ENCODE measurements at regions not wholly inside any gene's neighbourhood (a gene's known extent, or its start where the extent isn't known, plus 50 kb on each side); places are given as distances from the start of the nearest gene placed in this dataset.

- no peak for DNase-seq (ENCODE audit: low spot score in 2 of 2, unreplicated experiment in 2 of 2)
- no peaks in the 10 kb centered on the region for H3K27me3 Mint-ChIP-seq (ENCODE audit: low read depth)
- peaks cover 12% of the 10 kb centered on the region for H3K4me1 Mint-ChIP-seq
- no peak overlapping the region for H3K27ac Mint-ChIP-seq
- no peak overlapping the region for H3K4me3 Mint-ChIP-seq
- TF ChIP-seq CTCF (IDR thresholded peaks at IDR 0.05; ENCODE audit: unreplicated experiment), result no peak
- no peaks in the 10 kb centered on the region for H3K36me3 Mint-ChIP-seq
- H3K9me3 Mint-ChIP-seq, result no peaks in the 10 kb centered on the region
These were observed 244.6 kb upstream of the RND3 start for GRCh38 chr2:150732064-150732463.

GRCh38 chr2:150729495-150729955, 242.1 kb upstream of the RND3 start:
- Mint-ChIP-seq H3K27ac (no peak overlapping the region), H3K9me3 (peaks cover 11% of the 10 kb centered on the region), H3K36me3 (peaks cover 3% of the 10 kb centered on the region)

GRCh38 chr2:150718280-150718679, 230.8 kb upstream of the RND3 start:
- Mint-ChIP-seq H3K27ac (no peak overlapping the region), H3K27me3 (ENCODE audit: low read depth) (no peaks in the 10 kb centered on the region), H3K36me3 (no peaks in the 10 kb centered on the region), H3K4me3 (no peak overlapping the region), H3K9me3 (no peaks in the 10 kb centered on the region), H3K4me1 (peaks cover 7% of the 10 kb centered on the region)
- no peak for TF ChIP-seq CTCF (IDR thresholded peaks at IDR 0.05; ENCODE audit: unreplicated experiment)
- DNase-seq (ENCODE audit: low spot score in 2 of 2, unreplicated experiment in 2 of 2), result no peak

More at GRCh38 chr2:150729495-150729955, 242.1 kb upstream of the RND3 start:
- no peaks in the 10 kb centered on the region for H3K27me3 Mint-ChIP-seq (ENCODE audit: low read depth)
- no peak for DNase-seq (ENCODE audit: low spot score in 2 of 2, unreplicated experiment in 2 of 2)
- peaks cover 12% of the 10 kb centered on the region for H3K4me1 Mint-ChIP-seq
- TF ChIP-seq CTCF (IDR thresholded peaks at IDR 0.05; ENCODE audit: unreplicated experiment), result no peak
- no peak overlapping the region for H3K4me3 Mint-ChIP-seq

- H3K27ac Mint-ChIP-seq, result no peak overlapping the region
- no peaks in the 10 kb centered on the region for H3K9me3 Mint-ChIP-seq
- no peaks in the 10 kb centered on the region for H3K4me1 Mint-ChIP-seq
- no peaks in the 10 kb centered on the region for H3K27me3 Mint-ChIP-seq (ENCODE audit: low read depth)
- H3K36me3 Mint-ChIP-seq, result no peaks in the 10 kb centered on the region
- no peak for TF ChIP-seq CTCF (IDR thresholded peaks at IDR 0.05; ENCODE audit: unreplicated experiment)
- DNase-seq (ENCODE audit: low spot score in 2 of 2, unreplicated experiment in 2 of 2), result no peak
- H3K4me3 Mint-ChIP-seq, result no peak overlapping the region
These were observed 228.7 kb upstream of the RND3 start for GRCh38 chr2:150716186-150716585.

- Mint-ChIP-seq H3K36me3 (no peaks in the 10 kb centered on the region), H3K4me1 (no peaks in the 10 kb centered on the region), H3K27ac (no peak overlapping the region), H3K9me3 (no peaks in the 10 kb centered on the region), H3K4me3 (no peak overlapping the region), H3K27me3 (ENCODE audit: low read depth) (no peaks in the 10 kb centered on the region)
- DNase-seq (ENCODE audit: low spot score in 2 of 2, unreplicated experiment in 2 of 2), result no peak
- no peak for TF ChIP-seq CTCF (IDR thresholded peaks at IDR 0.05; ENCODE audit: unreplicated experiment)
These were observed 228.0 kb upstream of the RND3 start for GRCh38 chr2:150715501-150715900.

GRCh38 chr2:150710916-150711315, 223.4 kb upstream of the RND3 start:
- Mint-ChIP-seq H3K27me3 (ENCODE audit: low read depth) (no peaks in the 10 kb centered on the region), H3K36me3 (no peaks in the 10 kb centered on the region), H3K4me1 (peaks cover 9% of the 10 kb centered on the region), H3K4me3 (no peak overlapping the region), H3K27ac (no peak overlapping the region), H3K9me3 (no peaks in the 10 kb centered on the region)
- no peak for TF ChIP-seq CTCF (IDR thresholded peaks at IDR 0.05; ENCODE audit: unreplicated experiment)
- DNase-seq (ENCODE audit: low spot score in 2 of 2, unreplicated experiment in 2 of 2), result no peak

Data from mesothelial cell of epicardium (in vitro differentiated cells).